IgD-negative memory B cell (primary cell): ENCODE measurements at regions not wholly inside any gene's neighbourhood (a gene's known extent, or its start where the extent isn't known, plus 50 kb on each side); places are given as distances from the start of the nearest gene placed in this dataset.

Experiments used
- H3K27ac Mint-ChIP-seq, 3 donors: one replicate each; pipeline ENCODE4 v1.8.0; 2020 to 2022; ENCODE audit warnings: mild to moderate bottlenecking in 3 of 3, mixed read lengths in 3 of 3, moderate library complexity in 1 of 3
- H3K27me3 Mint-ChIP-seq: one replicate; pipeline ENCODE4 v1.8.0; 2021; ENCODE audit warnings: mixed read lengths
- H3K36me3 Mint-ChIP-seq: one replicate; pipeline ENCODE4 v1.8.0; 2020; ENCODE audit warnings: mild to moderate bottlenecking, mixed read lengths
- H3K4me1 Mint-ChIP-seq, 3 donors: one replicate each; pipeline ENCODE4 v1.8.0; 2020 to 2022; ENCODE audit warnings: mixed read lengths in 3 of 3, mild to moderate bottlenecking in 1 of 3
- H3K4me3 Mint-ChIP-seq, 4 donors: one replicate each; pipeline ENCODE4 v1.8.0; 2020 to 2022; ENCODE audit warnings: mild to moderate bottlenecking in 4 of 4, mixed read lengths in 4 of 4, moderate library complexity in 3 of 4
- H3K9me3 Mint-ChIP-seq, 3 donors: one replicate each; pipeline ENCODE4 v1.8.0; 2020 to 2021; ENCODE audit warnings: mixed read lengths in 3 of 3, mild to moderate bottlenecking in 1 of 3

DNA sequence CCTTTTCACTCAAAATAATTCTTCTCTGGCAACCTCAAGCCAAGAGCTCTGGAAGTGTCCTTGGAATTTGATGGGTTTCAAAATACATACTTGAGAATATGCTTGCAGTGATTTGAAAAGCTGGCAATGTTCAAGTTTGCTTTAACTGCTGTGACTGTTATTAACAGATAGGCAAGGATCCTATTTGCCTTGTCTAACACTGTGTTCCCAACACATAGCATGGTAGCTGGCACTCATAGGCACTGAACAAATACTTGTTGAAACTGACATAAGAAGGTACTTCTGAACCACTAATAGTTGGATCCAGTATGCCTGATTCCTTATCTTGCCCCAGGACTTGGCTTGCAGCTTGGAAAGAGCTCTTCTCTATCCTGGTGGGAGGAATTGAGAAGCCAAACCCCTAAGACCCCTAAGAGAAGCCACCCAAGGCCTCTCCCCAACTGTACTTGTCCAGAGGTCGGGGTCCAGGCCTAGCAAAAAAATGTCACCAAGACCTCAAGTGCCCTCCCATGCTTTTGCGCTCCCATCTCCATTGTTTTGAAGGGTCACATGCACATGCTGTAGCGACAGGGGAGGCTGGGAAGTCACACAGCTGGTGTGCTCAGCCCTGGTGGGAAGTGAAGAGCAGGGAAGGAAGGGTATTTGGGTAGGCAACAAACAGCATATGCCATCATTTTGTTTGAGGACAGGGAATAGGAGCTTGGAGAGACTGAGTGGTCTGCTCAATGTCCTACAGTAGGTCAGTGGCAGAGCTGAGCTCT is 118.4 kb upstream of the HAAO start:
- Mint-ChIP-seq H3K27me3 (peaks cover 11% of the 10 kb centered on the region), H3K27ac (no peak overlapping the region), H3K9me3 (no peaks in the 10 kb centered on the region)

DNA sequence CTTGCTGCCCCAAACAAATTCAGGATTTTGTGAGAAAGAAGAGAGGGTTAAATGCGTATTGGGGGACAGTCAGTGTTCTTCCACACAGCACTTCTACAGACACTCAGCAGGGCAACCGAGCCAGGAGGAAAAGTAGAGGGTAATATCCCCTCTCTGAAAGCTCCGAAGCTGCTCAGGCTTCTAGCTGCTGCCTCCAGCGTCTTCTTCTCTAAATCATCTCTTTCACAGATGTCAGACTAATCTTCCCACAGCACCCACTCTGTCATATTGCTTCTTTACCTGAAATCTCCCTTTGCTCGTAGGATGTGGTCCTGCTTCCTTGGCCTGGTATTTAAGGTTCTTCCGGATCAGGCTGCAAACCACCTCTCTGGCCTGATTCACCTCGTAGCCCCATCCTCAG is 117.6 kb upstream of the HAAO start:
- Mint-ChIP-seq H3K9me3 (no peaks in the 10 kb centered on the region), H3K27me3 (peaks cover 18% of the 10 kb centered on the region), H3K4me1 (peaks cover 2 to 14% (median 8%) of the 10 kb centered on the region in 3 donors), H3K27ac (no peak overlapping the region), H3K4me3 (no peak overlapping the region), H3K36me3 (no peaks in the 10 kb centered on the region)

More for the DNA sequence above, 118.4 kb upstream of the HAAO start:
- Mint-ChIP-seq H3K4me3 (peak overlapping the region in 1 of 4 donors; percentile 49), H3K4me1 (peaks cover 2 to 14% (median 8%) of the 10 kb centered on the region in 3 donors), H3K36me3 (no peaks in the 10 kb centered on the region)

DNA sequence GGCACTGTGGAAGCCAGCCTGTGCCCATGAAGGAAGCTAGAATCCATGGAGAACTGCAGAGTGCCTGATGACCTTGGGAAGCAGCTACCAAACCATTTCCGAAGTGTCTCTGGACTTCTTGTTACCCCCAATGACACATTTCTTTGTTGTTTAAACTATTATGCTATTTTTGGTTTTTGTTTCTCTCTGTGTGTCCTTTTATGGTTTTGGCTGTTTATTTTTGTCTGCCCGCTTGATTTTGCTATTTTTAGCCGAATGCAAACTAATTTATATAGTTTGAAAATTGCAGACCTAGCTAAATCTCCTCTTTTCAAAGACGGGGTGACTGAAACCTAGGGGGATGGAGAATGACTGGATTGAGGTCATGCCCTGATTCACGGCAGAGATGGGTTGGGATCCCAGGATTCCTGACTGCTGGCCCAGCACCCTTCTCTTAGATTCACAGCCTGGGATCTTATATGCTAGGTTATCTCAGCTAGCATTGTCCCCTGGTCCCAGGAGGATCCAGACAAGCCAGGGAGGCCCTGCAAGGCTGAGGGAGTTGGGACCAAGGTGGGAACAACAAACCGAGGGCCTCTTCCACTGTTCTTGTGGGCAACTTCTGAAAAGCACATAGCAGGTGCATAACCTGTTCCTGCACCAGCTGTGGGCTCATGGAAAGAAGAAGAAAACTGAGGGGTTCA is 116.3 kb upstream of the HAAO start:
- Mint-ChIP-seq H3K9me3 (no peaks in the 10 kb centered on the region), H3K4me3 (no peak overlapping the region), H3K27me3 (peaks cover 18% of the 10 kb centered on the region), H3K27ac (no peak overlapping the region), H3K4me1 (peaks cover 2 to 14% (median 7%) of the 10 kb centered on the region in 3 donors), H3K36me3 (no peaks in the 10 kb centered on the region)

DNA sequence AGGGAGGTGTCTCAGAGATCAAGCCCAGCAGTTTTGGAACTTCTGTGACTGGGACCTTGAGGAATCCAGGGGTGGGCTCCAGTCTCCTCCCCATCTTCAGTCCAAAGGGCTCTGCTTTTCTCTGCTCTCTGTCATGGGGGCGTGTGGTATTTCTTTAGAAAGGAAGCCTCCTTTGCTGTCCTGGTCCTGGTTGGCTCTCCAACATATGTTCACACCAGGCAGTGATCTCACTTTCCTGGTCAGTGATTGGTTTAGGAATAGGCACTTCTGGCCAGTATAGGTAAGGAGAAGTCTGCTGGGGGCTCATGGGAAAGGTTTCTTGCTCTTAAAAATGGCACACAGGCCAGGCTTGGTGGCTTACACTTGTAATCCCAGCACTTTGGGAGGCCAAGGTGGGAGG is 115.5 kb upstream of the HAAO start:
- H3K4me3 Mint-ChIP-seq = no peak overlapping the region
- H3K36me3 Mint-ChIP-seq = no peaks in the 10 kb centered on the region
- peaks cover 0 to 11% (median 4%) of the 10 kb centered on the region in 3 donors for H3K4me1 Mint-ChIP-seq
- H3K27ac Mint-ChIP-seq = no peak overlapping the region
- no peaks in the 10 kb centered on the region for H3K9me3 Mint-ChIP-seq
- H3K27me3 Mint-ChIP-seq = peaks cover 18% of the 10 kb centered on the region

DNA sequence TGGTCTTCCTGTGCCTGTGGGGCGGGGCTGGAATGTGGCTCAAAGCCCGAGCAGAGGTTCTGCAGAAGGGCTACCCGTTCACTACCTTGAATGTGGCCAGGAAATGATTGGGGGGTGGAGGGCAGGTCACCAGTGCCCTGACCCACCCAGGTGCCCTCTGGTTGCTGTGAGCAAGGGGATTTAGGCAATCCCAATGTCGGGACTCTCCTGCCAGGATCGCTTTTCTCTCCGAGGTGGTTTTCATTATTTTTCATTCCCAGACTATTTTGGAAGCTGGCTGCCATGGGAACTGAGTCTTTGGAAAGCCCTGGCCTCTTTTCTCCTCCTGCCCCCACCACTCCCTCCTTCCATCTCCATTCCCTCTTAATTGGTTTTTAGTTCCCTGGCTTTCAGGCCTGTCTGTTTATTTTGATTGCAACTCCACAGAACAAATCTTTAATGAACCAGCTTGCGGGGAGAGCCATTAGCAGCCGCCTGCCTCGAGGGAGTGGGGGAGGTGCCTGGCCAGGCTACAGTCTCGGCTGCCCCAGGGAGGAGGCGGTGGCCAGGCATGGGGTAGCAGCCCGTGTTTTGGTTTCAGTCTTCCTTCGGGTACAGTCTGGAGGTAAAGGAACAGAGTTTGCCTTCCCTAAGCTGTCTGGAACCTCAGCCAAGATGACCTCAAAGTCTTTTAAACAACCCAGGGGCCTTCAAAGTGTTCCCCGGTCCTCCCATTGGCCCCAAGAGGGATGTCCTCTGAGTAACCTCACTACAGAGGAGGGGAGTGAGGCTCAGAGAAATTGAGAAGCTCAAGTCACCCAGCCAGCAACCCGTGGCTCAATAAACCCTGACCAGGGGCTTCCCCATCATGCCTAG is 114.4 kb upstream of the HAAO start:
- Mint-ChIP-seq H3K27ac (peak overlapping the region in 1 of 3 donors; percentile 33), H3K4me3 (no peak overlapping the region), H3K9me3 (no peaks in the 10 kb centered on the region), H3K36me3 (no peaks in the 10 kb centered on the region), H3K4me1 (peaks cover 0 to 11% (median 4%) of the 10 kb centered on the region in 3 donors), H3K27me3 (peaks cover 18% of the 10 kb centered on the region)

DNA sequence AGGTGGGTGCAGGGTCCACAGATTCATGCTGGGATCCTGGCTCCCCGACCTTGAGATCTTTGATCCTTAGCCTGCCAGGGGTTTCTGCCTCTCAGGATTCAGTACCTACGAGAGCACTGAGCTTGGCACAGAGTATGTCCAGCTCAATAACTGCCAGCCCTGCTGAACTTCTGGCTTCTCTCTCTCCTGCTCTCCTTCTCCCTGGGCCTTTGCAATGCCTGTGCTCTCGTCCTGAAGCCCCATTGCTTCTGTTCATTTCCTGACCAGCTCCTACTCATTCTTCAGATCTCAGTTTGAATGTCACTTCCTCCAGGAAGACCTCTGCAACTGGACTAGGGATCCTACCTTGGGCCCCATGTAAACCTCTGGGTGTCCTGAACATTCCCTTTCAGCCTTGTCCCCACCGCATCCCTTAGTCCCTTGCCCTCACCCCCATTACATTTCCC is 113.8 kb upstream of the HAAO start:
- Mint-ChIP-seq H3K4me1 (peaks cover 0 to 11% (median 4%) of the 10 kb centered on the region in 3 donors), H3K27me3 (peaks cover 18% of the 10 kb centered on the region), H3K27ac (peak overlapping the region in 2 of 3 donors; percentile 31 to 33), H3K36me3 (no peaks in the 10 kb centered on the region), H3K4me3 (no peak overlapping the region), H3K9me3 (no peaks in the 10 kb centered on the region)

DNA sequence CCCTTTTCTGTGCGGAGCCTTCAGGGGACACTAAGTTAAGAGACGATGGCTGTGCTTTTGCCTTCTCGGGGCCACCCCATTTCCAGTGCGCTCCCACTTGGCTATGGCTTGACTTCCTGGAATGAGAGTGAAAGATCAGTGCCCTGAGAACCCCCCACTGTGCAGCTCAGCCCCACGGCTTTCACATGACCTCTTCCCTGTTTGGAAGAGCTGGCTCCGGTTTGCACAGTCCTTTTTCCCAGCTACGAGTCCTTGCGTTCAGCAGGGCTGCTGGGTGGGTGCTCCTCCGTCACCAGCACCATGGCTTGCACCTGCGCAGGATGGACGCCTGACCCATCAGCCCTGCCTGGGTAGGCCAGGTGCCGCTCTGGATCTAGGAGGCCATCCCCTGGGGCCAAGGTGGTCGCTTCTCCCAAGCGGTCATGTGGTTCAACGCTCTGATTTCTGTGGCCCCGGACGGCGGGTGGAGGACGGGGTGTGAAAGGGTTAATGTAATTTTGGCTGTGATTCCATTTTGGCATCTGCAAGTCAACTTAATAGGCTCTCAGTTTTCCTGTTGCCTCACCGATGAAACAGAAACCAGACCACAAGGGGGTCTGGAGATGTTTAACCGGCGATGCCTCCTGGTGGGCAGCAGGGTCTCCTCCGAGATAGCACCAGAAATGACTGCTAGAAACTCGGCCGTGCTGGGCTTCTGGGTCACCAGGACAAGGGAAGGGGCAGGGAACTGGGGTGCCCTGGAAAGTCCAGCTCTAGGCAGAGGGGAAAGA is 113.1 kb upstream of the HAAO start:
- H3K4me1 Mint-ChIP-seq = peaks cover 0 to 11% (median 4%) of the 10 kb centered on the region in 3 donors
- H3K36me3 Mint-ChIP-seq = no peaks in the 10 kb centered on the region
- no peaks in the 10 kb centered on the region for H3K9me3 Mint-ChIP-seq
- peaks cover 18% of the 10 kb centered on the region for H3K27me3 Mint-ChIP-seq
- no peak overlapping the region for H3K4me3 Mint-ChIP-seq
- H3K27ac Mint-ChIP-seq = peak overlapping the region in 1 of 3 donors; percentile 31

DNA sequence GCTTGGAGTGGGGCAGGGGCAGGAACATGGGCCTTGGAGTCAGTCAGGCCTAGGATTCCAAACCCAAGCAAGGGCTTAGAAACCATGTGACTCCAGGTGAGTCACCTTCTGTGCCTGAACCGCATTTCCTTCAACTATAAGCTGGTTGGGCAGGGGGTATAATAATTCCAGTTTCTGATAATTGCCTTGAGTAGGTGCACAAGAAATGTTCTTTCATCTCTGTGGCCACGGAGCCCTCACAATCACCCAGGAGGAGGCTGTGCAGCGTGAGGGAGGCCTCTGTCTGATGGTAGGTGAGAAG is 112.1 kb upstream of the HAAO start:
- Mint-ChIP-seq H3K36me3 (no peaks in the 10 kb centered on the region), H3K9me3 (no peaks in the 10 kb centered on the region), H3K4me3 (no peak overlapping the region), H3K27me3 (peaks cover 18% of the 10 kb centered on the region), H3K27ac (no peak overlapping the region), H3K4me1 (peaks cover 0 to 11% (median 4%) of the 10 kb centered on the region in 3 donors)

DNA sequence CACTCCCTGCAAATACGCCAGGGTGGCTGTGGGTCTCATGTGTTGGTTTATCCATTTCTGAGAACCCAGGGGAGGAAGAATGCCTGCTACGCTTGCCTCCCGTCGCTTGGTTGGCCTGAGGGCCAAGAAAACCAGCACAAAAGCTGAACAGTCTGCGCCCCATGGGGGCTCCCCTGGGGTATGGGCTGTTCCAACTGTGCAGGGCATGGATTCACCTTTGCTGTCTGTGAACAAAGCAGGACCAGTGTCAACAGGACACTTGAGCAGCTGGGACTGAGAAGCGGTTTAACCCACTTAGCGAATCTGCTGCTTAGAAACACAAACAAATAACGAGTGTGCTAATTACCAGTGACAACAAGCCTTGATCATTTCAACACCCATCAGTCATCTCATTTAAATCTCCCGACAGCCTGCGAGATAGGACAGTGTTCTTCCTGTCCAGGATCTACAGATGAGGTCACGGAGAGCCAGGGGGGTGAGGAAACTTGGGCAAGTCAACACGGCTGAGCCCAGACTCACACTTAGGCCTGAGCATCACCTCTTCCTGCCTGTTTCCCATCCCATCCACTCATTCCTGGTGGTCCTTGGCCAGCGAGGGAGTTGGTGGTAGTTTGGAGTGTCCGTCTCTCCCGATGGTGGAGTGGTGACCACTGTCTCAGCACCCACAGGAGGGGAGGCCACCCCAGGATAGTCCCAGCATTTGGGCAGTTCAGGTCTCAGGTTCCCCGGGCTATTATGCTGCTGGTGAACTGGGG is 111.6 kb upstream of the HAAO start:
- Mint-ChIP-seq H3K9me3 (no peaks in the 10 kb centered on the region), H3K36me3 (no peaks in the 10 kb centered on the region), H3K4me3 (no peak overlapping the region), H3K4me1 (peaks cover 0 to 11% (median 4%) of the 10 kb centered on the region in 3 donors), H3K27me3 (peaks cover 18% of the 10 kb centered on the region), H3K27ac (no peak overlapping the region)

DNA sequence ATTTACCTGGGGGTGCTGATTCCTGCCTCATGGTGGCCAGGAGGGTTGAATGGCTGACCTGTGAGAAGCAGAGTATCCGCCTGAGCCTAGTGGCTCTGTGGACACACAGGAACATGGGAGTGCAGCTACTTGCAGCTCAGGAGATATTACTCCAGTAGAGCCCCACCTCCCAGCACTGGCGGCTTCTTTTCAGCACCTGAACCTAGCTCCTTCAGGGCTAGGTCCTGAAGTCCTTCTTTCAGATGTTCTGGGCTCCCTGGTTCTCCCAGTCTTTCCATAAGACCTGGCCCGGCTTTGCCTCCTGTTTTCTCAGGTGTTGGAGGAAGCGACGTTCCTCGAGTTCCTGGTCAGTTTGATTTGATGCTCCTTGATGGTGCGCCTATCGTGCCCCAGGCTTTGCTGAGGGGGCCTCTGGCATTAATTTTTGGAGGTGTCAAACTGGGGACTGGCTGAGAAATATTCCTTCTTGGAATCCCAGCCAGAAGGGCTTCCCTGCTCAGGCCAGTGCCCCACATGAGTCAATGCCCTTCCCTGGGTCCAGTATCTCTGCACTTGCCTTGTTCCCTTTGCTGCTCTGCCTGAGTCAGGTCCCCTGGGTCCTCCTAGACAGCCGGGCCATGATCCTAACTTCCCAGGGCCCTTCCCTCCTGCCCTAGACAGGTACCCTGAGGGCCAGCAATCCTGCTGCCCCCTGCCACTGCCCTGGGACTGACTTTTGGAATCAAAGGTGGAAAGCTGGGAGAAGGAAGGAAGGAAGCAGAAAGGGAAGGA is 110.7 kb upstream of the HAAO start:
- Mint-ChIP-seq H3K4me3 (peak overlapping the region in 1 of 4 donors; percentile 55), H3K4me1 (peaks cover 0 to 5% (median 2%) of the 10 kb centered on the region in 3 donors), H3K36me3 (no peaks in the 10 kb centered on the region), H3K27ac (no peak overlapping the region), H3K9me3 (no peaks in the 10 kb centered on the region), H3K27me3 (peaks cover 18% of the 10 kb centered on the region)

DNA sequence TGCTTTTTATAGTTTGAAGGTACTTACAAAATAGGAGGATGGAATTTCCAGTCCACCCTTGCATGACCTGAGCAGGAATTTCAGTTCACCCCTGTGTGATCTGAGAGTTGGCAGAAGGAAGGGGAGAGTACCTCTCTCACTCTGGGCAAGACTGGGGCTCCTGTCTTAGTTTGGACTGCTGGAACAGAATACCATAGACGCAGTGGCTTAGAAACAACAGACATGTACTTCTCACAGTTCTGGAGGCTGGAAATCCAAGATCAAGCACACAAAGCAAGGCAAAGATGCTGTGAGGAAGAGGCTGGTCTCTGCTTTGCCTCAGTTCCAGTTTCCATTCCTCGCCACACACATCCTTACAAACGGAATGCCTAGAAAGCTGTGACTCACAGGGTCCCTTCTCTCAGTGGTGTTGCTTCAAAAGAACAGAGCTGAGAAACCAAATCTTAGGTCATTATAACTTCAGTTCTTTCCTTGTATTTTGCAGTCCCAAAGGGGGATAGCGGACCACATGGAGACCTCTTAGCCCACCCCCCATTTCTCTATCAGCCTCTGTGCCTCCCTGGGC is 108.8 kb upstream of the HAAO start:
- Mint-ChIP-seq H3K27ac (no peak overlapping the region), H3K9me3 (no peaks in the 10 kb centered on the region), H3K27me3 (peaks cover 8% of the 10 kb centered on the region), H3K4me3 (no peak overlapping the region), H3K4me1 (no peaks in the 10 kb centered on the region), H3K36me3 (no peaks in the 10 kb centered on the region)

DNA sequence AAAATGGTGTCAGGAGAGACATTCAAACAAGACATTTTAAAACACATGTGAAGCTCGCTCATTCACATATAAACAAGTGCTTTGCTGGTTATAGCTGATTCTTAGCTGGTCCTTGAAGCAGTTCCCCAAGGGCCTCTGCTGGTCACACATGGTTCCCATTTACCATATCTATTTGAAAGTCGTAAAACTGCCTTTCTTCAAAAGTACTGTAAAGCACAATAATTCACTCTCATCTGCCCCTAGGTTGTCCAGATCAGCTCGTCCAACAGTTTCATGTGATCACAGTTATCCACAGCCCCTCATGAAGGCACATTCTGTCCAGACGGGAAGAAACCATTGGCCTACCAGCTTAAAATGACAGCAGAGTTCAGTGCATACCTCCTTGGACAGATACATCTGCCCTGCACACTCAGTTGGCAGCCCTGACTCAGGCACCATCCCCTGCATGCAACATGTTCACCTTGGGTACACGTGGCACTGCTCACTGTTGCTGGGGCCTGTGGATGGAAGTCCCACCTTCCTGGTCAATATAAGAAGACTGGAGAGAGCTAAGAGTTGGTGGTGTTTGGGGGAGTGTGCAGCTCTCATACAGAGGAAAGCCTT is 108.0 kb upstream of the HAAO start:
- Mint-ChIP-seq H3K36me3 (no peaks in the 10 kb centered on the region), H3K27ac (no peak overlapping the region), H3K27me3 (peaks cover 2% of the 10 kb centered on the region), H3K4me3 (no peak overlapping the region), H3K9me3 (no peaks in the 10 kb centered on the region), H3K4me1 (no peaks in the 10 kb centered on the region)

DNA sequence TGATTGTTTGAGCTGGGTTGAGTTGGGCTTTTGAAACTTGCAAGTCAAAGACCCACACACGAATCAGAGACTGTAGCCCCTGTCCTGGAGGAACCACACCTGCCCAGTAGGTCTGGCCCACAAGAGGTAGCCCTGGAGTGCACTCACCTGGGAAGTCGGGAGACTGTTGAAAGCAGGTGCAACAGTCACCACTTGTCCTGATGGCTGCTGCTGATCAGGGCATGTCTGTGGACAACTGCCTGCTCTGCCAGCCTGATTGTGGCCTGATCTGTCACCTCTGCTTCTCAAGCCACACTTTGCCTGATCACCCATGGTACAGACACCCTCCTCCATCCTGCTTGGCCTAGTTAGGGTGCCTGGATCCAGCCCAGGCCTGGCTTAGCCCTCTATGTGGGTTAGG is 105.0 kb upstream of the HAAO start:
- H3K27ac Mint-ChIP-seq = no peak overlapping the region
- H3K27me3 Mint-ChIP-seq = no peaks in the 10 kb centered on the region
- H3K4me1 Mint-ChIP-seq = peaks cover 0 to 1% (median 0%) of the 10 kb centered on the region in 3 donors
- H3K4me3 Mint-ChIP-seq = no peak overlapping the region
- H3K36me3 Mint-ChIP-seq = no peaks in the 10 kb centered on the region
- H3K9me3 Mint-ChIP-seq = no peaks in the 10 kb centered on the region
